ENCODE measurements at regions not wholly inside any gene's neighbourhood (a gene's known extent, or its start where the extent isn't known, plus 50 kb on each side); places are given as distances from the start of the nearest gene placed in this dataset.

DNA sequence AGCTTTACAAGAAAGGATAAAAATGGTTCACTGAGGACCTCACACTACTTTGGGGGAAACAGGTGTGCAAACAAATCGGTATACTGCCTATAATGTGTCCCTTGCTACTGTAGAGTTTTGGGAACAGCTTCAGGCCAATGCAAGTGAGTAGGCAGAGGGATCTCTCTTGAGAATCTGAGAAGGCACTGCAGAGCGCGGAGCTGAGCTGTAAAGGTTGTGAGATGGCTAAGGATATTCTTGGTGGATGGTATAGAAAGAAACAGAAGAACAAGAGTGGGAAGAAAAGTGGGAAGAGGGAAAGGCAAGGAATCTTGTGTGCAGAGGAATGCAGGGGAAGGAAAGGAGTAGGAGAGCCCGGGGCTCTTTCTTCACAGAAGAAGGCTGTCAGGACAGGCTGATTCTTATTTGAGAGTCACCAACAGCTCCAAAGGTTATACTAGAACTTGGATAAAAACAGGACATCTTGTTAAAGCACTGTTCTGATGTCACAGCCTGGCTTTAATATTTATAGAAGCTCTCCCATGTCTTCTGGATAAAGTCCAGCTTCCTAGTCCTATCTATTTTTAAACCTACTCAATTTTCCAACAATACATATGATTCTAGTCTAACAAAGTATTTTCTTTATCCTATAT is 985.6 kb upstream of the HS3ST1 start (continued):
- TF ChIP-seq CREB1 (CRISPR knock-in tag; IDR thresholded peaks at IDR 0.05; ENCODE audit: low read depth): no peak
- TF ChIP-seq, protein P1, sequence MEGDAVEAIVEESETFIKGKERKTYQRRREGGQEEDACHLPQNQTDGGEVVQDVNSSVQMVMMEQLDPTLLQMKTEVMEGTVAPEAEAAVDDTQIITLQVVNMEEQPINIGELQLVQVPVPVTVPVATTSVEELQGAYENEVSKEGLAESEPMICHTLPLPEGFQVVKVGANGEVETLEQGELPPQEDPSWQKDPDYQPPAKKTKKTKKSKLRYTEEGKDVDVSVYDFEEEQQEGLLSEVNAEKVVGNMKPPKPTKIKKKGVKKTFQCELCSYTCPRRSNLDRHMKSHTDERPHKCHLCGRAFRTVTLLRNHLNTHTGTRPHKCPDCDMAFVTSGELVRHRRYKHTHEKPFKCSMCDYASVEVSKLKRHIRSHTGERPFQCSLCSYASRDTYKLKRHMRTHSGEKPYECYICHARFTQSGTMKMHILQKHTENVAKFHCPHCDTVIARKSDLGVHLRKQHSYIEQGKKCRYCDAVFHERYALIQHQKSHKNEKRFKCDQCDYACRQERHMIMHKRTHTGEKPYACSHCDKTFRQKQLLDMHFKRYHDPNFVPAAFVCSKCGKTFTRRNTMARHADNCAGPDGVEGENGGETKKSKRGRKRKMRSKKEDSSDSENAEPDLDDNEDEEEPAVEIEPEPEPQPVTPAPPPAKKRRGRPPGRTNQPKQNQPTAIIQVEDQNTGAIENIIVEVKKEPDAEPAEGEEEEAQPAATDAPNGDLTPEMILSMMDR (conservative IDR thresholded peaks at IDR 0.05; ENCODE audit: low read depth in 2 of 2): no peak
- TF ChIP-seq NANOG (IDR thresholded peaks at IDR 0.05; ENCODE audit: borderline replicate concordance): no peak
- no peak for TF ChIP-seq ZNF114 (CRISPR knock-in tag; IDR thresholded peaks at IDR 0.05)
- TF ChIP-seq JUNB (IDR thresholded peaks at IDR 0.05; ENCODE audit: unreplicated experiment): no peak
- no peak for TF ChIP-seq STAT1 (IDR thresholded peaks at IDR 0.05; ENCODE audit: unreplicated experiment)
- no peak for TF ChIP-seq EZH2 (IDR thresholded peaks at IDR 0.05; ENCODE audit: low read depth, unreplicated experiment)
- TF ChIP-seq, protein P2, sequence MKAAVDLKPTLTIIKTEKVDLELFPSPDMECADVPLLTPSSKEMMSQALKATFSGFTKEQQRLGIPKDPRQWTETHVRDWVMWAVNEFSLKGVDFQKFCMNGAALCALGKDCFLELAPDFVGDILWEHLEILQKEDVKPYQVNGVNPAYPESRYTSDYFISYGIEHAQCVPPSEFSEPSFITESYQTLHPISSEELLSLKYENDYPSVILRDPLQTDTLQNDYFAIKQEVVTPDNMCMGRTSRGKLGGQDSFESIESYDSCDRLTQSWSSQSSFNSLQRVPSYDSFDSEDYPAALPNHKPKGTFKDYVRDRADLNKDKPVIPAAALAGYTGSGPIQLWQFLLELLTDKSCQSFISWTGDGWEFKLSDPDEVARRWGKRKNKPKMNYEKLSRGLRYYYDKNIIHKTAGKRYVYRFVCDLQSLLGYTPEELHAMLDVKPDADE (IDR thresholded peaks at IDR 0.05): no peak
- no peak for TF ChIP-seq POLR2AphosphoS5 (IDR thresholded peaks at IDR 0.05; ENCODE audit: low read depth)
- TF ChIP-seq ZNF331 (CRISPR knock-in tag; IDR thresholded peaks at IDR 0.05; ENCODE audit: low read depth): no peak

DNA sequence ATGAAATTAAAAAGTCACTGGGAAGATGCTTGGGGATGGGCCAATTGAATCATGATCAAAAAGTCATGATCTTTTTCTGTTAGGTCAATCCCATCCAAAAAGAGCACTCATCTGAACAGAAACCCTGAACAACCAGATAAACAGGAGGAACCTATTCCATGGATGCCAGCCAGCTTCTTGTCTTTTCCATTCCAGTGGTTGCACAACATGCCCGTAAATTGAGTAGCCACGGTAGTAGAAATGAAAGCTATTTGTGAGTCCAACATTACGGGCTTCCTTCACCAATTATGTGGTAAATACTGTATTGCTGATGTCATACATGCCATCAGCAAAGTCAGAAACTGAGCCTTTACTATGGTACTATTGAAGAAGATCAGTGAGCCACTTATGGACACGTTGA is 982.4 kb upstream of the HS3ST1 start:
- H3K4me1 Mint-ChIP-seq: no peaks in the 10 kb centered on the region
- H2AFZ ChIP-seq: no peak overlapping the region
- no peak for ATAC-seq
- H3K4me3 Mint-ChIP-seq: no peak overlapping the region
- no peak overlapping the region for H3K27ac ChIP-seq (ENCODE audit: low read depth)
- H3K4me3 ChIP-seq: no peak overlapping the region
- H3K4me2 ChIP-seq: no peak overlapping the region
- no peaks in the 10 kb centered on the region for H3K79me2 ChIP-seq (replicated peaks; ENCODE audit: insufficient read depth)
- no peaks in the 10 kb centered on the region for H3K36me3 ChIP-seq (ENCODE audit: insufficient read depth)
- no peak overlapping the region for H3K27ac Mint-ChIP-seq
- no peaks in the 10 kb centered on the region for H3K4me1 ChIP-seq (ENCODE audit: insufficient read depth)
- no peaks in the 10 kb centered on the region for H3K36me3 Mint-ChIP-seq (ENCODE audit: low read depth)
- H3K9me3 Mint-ChIP-seq: no peaks in the 10 kb centered on the region; the same call in 2 of the 3 replicates
- H3K9me2 ChIP-seq (ENCODE audit: insufficient read depth): 0 out of 2 replicates have a peak, but pooled peaks cover 5% of the 10 kb centered on the region
- no peaks in the 10 kb centered on the region for H3K27me3 Mint-ChIP-seq (ENCODE audit: insufficient read depth, low read depth, poor library complexity)
- H3K27me3 ChIP-seq (ENCODE audit: insufficient read depth): no peaks in the 10 kb centered on the region
- no peak for DNase-seq (ENCODE audit: low spot score)
- H3F3A ChIP-seq (replicated peaks; ENCODE audit: low read depth): no peaks in the 10 kb centered on the region
- H4K20me1 ChIP-seq (replicated peaks; ENCODE audit: insufficient read depth): no peaks in the 10 kb centered on the region
- TF ChIP-seq EZH2 (IDR thresholded peaks at IDR 0.05; ENCODE audit: low read depth, unreplicated experiment): no peak
- no peak for TF ChIP-seq STAT1 (IDR thresholded peaks at IDR 0.05; ENCODE audit: unreplicated experiment)
- no peak for TF ChIP-seq NANOG (IDR thresholded peaks at IDR 0.05; ENCODE audit: borderline replicate concordance)
- TF ChIP-seq, protein P3, sequence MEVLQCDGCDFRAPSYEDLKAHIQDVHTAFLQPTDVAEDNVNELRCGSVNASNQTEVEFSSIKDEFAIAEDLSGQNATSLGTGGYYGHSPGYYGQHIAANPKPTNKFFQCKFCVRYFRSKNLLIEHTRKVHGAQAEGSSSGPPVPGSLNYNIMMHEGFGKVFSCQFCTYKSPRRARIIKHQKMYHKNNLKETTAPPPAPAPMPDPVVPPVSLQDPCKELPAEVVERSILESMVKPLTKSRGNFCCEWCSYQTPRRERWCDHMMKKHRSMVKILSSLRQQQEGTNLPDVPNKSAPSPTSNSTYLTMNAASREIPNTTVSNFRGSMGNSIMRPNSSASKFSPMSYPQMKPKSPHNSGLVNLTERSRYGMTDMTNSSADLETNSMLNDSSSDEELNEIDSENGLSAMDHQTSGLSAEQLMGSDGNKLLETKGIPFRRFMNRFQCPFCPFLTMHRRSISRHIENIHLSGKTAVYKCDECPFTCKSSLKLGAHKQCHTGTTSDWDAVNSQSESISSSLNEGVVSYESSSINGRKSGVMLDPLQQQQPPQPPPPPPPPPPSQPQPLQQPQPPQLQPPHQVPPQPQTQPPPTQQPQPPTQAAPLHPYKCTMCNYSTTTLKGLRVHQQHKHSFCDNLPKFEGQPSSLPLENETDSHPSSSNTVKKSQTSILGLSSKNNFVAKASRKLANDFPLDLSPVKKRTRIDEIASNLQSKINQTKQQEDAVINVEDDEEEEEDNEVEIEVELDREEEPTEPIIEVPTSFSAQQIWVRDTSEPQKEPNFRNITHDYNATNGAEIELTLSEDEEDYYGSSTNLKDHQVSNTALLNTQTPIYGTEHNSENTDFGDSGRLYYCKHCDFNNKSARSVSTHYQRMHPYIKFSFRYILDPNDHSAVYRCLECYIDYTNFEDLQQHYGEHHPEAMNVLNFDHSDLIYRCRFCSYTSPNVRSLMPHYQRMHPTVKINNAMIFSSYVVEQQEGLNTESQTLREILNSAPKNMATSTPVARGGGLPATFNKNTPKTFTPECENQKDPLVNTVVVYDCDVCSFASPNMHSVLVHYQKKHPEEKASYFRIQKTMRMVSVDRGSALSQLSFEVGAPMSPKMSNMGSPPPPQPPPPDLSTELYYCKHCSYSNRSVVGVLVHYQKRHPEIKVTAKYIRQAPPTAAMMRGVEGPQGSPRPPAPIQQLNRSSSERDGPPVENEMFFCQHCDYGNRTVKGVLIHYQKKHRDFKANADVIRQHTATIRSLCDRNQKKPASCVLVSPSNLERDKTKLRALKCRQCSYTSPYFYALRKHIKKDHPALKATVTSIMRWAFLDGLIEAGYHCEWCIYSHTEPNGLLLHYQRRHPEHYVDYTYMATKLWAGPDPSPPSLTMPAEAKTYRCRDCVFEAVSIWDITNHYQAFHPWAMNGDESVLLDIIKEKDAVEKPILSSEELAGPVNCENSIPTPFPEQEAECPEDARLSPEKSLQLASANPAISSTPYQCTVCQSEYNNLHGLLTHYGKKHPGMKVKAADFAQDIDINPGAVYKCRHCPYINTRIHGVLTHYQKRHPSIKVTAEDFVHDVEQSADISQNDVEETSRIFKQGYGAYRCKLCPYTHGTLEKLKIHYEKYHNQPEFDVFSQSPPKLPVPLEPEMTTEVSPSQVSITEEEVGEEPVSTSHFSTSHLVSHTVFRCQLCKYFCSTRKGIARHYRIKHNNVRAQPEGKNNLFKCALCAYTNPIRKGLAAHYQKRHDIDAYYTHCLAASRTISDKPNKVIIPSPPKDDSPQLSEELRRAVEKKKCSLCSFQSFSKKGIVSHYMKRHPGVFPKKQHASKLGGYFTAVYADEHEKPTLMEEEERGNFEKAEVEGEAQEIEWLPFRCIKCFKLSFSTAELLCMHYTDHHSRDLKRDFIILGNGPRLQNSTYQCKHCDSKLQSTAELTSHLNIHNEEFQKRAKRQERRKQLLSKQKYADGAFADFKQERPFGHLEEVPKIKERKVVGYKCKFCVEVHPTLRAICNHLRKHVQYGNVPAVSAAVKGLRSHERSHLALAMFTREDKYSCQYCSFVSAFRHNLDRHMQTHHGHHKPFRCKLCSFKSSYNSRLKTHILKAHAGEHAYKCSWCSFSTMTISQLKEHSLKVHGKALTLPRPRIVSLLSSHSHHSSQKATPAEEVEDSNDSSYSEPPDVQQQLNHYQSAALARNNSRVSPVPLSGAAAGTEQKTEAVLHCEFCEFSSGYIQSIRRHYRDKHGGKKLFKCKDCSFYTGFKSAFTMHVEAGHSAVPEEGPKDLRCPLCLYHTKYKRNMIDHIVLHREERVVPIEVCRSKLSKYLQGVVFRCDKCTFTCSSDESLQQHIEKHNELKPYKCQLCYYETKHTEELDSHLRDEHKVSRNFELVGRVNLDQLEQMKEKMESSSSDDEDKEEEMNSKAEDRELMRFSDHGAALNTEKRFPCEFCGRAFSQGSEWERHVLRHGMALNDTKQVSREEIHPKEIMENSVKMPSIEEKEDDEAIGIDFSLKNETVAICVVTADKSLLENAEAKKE (CRISPR knock-in tag; IDR thresholded peaks at IDR 0.05): no peak
- TF ChIP-seq, protein P4, sequence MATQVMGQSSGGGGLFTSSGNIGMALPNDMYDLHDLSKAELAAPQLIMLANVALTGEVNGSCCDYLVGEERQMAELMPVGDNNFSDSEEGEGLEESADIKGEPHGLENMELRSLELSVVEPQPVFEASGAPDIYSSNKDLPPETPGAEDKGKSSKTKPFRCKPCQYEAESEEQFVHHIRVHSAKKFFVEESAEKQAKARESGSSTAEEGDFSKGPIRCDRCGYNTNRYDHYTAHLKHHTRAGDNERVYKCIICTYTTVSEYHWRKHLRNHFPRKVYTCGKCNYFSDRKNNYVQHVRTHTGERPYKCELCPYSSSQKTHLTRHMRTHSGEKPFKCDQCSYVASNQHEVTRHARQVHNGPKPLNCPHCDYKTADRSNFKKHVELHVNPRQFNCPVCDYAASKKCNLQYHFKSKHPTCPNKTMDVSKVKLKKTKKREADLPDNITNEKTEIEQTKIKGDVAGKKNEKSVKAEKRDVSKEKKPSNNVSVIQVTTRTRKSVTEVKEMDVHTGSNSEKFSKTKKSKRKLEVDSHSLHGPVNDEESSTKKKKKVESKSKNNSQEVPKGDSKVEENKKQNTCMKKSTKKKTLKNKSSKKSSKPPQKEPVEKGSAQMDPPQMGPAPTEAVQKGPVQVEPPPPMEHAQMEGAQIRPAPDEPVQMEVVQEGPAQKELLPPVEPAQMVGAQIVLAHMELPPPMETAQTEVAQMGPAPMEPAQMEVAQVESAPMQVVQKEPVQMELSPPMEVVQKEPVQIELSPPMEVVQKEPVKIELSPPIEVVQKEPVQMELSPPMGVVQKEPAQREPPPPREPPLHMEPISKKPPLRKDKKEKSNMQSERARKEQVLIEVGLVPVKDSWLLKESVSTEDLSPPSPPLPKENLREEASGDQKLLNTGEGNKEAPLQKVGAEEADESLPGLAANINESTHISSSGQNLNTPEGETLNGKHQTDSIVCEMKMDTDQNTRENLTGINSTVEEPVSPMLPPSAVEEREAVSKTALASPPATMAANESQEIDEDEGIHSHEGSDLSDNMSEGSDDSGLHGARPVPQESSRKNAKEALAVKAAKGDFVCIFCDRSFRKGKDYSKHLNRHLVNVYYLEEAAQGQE (IDR thresholded peaks at IDR 0.05; ENCODE audit: unreplicated experiment): no peak
- no peak for TF ChIP-seq JUNB (IDR thresholded peaks at IDR 0.05; ENCODE audit: unreplicated experiment)
- TF ChIP-seq ZNF331 (CRISPR knock-in tag; IDR thresholded peaks at IDR 0.05; ENCODE audit: low read depth): no peak
- no peak for TF ChIP-seq POLR2AphosphoS5 (IDR thresholded peaks at IDR 0.05; ENCODE audit: low read depth)
